ENCODE measurements at regions not wholly inside any gene's neighbourhood (a gene's known extent, or its start where the extent isn't known, plus 50 kb on each side); places are given as distances from the start of the nearest gene placed in this dataset.

- ChIA-PET POLR2A (no interaction called here), CTCF (no interaction called here), RAD21 (ENCODE audit: low non-redundant PET in 1 of 2, low total read pairs in 2 of 2, uncharacterized antibody in 2 of 2, unreplicated experiment in 2 of 2) (no interaction called here)
- DNase-seq (ENCODE audit: low read depth, low spot score): no peak
- H3K27ac ChIP-seq (ENCODE audit: low read depth, low read length): no peak overlapping the region
- H3K4me2 ChIP-seq (ENCODE audit: low read length): no peak overlapping the region
- no peak overlapping the region for H3K9ac ChIP-seq (ENCODE audit: low read length)
- no peaks in the 10 kb centered on the region for H3K4me1 ChIP-seq (ENCODE audit: control insufficient read depth in 1 of 2, insufficient read depth in 2 of 2, low read length in 2 of 2)
- no peaks in the 10 kb centered on the region for H3K9me2 ChIP-seq (ENCODE audit: insufficient read depth)
- no peak overlapping the region for H2AFZ ChIP-seq (ENCODE audit: low read depth, low read length, poor library complexity, severe bottlenecking)
- H3K36me3 ChIP-seq (ENCODE audit: control insufficient read depth in 1 of 2, insufficient read depth in 2 of 2, low read length in 2 of 2): no peaks in the 10 kb centered on the region
- H3K27me3 ChIP-seq (ENCODE audit: insufficient read depth, low read length): no peaks in the 10 kb centered on the region
- BruUV-seq (replicated peaks): no TSS peak
- no peaks in the 10 kb centered on the region for H3K9me3 ChIP-seq (ENCODE audit: control insufficient read depth in 1 of 2, insufficient read depth in 1 of 2, low read depth in 1 of 2, low read length in 2 of 2)
- no peaks in the 10 kb centered on the region for H4K20me1 ChIP-seq (ENCODE audit: insufficient read depth)
- TF ChIP-seq ATF3 (IDR thresholded peaks at IDR 0.05): no peak
- intact Hi-C loops (cut with micrococcal nuclease): no loop called here
- no peaks in the 10 kb centered on the region for H3K79me2 ChIP-seq (ENCODE audit: insufficient read depth, low read length)
- no peak overlapping the region for H3K4me3 ChIP-seq (replicated peaks in 1 of 2; ENCODE audit: low read depth in 1 of 2, low read length in 2 of 2)
- ATAC-seq: no peak
Observed at GRCh38 chr13:90702050-90702449, 645.4 kb upstream of the MIR17HG start.

- Histone ChIP-seq H3K27ac (ENCODE audit: low read depth, low read length) (no peak overlapping the region), H4K20me1 (ENCODE audit: insufficient read depth) (no peaks in the 10 kb centered on the region), H2AFZ (ENCODE audit: low read depth, low read length, poor library complexity, severe bottlenecking) (no peak overlapping the region), H3K4me1 (ENCODE audit: control insufficient read depth in 1 of 2, insufficient read depth in 2 of 2, low read length in 2 of 2) (no peaks in the 10 kb centered on the region), H3K9me2 (ENCODE audit: insufficient read depth) (no peaks in the 10 kb centered on the region), H3K9ac (ENCODE audit: low read length) (no peak overlapping the region), H3K79me2 (ENCODE audit: insufficient read depth, low read length) (no peaks in the 10 kb centered on the region), H3K36me3 (ENCODE audit: control insufficient read depth in 1 of 2, insufficient read depth in 2 of 2, low read length in 2 of 2) (no peaks in the 10 kb centered on the region), H3K4me2 (ENCODE audit: low read length) (no peak overlapping the region), H3K9me3 (ENCODE audit: control insufficient read depth in 1 of 2, insufficient read depth in 1 of 2, low read depth in 1 of 2, low read length in 2 of 2) (no peaks in the 10 kb centered on the region), H3K27me3 (ENCODE audit: insufficient read depth, low read length) (no peaks in the 10 kb centered on the region), H3K4me3 (replicated peaks in 1 of 2; ENCODE audit: low read depth in 1 of 2, low read length in 2 of 2) (no peak overlapping the region)
- ATAC-seq (no peak), DNase-seq (ENCODE audit: low read depth, low spot score) (no peak)
- RAD21 ChIA-PET (ENCODE audit: low non-redundant PET in 1 of 2, low total read pairs in 2 of 2, uncharacterized antibody in 2 of 2, unreplicated experiment in 2 of 2): no interaction called here
- TF ChIP-seq SP1 (IDR thresholded peaks at IDR 0.05; ENCODE audit: low read depth): no peak
- TF ChIP-seq ZBTB33 (IDR thresholded peaks at IDR 0.05; ENCODE audit: extremely low read depth, insufficient replicate concordance, low read length): no peak
- no peak for TF ChIP-seq ZFX (IDR thresholded peaks at IDR 0.05)
- TF ChIP-seq ATF3 (IDR thresholded peaks at IDR 0.05): no peak
- CTCF ChIA-PET: no interaction called here
- no TSS peak for BruUV-seq (replicated peaks)
- POLR2A ChIA-PET: no interaction called here
- intact Hi-C loops (cut with micrococcal nuclease): no loop called here
Observed at GRCh38 chr13:90706631-90707030, 640.9 kb upstream of the MIR17HG start.

All from HCT116 (cell line).